SK-N-SH treated with all-trans-retinoic acid at 6 μM for 48 hours (cell line): ENCODE measurements at regions not wholly inside any gene's neighbourhood (a gene's known extent, or its start where the extent isn't known, plus 50 kb on each side); places are given as distances from the start of the nearest gene placed in this dataset.
"Not testable (repeated sequence)": the region's sequence is repeated elsewhere in the genome, so short reads cannot be mapped to it uniquely, and the experiment has no call there.

Experiments
- ATAC-seq: fragments of 200-7000 bp; cut with Tn5 transposase; 3 replicates; pipeline ENCODE4 v1.9.1; 2020; ENCODE audit warnings: mild to moderate bottlenecking, moderate library complexity
- ARNTL ChIP-seq: fragments of 450-650 bp; formaldehyde crosslinking; IDR thresholded peaks from 2 replicates; pipeline ENCODE4 v1.5.0; 2020; ENCODE audit warnings: low read depth, mild to moderate bottlenecking, moderate library complexity, borderline replicate concordance
- BACH2 ChIP-seq: fragments of 250-450 bp; sonication (Bioruptor Pico); IDR thresholded peaks from 2 replicates; pipeline ENCODE4 v1.9.0; 2021; ENCODE audit warnings: mild to moderate bottlenecking, borderline replicate concordance
- CREB5 ChIP-seq: fragments of 250-450 bp; sonication (Bioruptor Pico); IDR thresholded peaks from 2 replicates; pipeline ENCODE4 v1.5.1; 2020; ENCODE audit warnings: low read depth, mild to moderate bottlenecking, moderate library complexity
- CSDC2 ChIP-seq: fragments of 250-450 bp; sonication (Bioruptor Pico); IDR thresholded peaks from 2 replicates; pipeline ENCODE4 v1.5.0; 2020; ENCODE audit warnings: mild to moderate bottlenecking, moderate library complexity
- CSRNP3 ChIP-seq: fragments of 250-450 bp; sonication (Bioruptor Pico); IDR thresholded peaks from 2 replicates; pipeline ENCODE4 v1.5.1; 2021; ENCODE audit warnings: mild to moderate bottlenecking, moderate library complexity
- ESRRG ChIP-seq: fragments of 250-450 bp; sonication (Bioruptor Pico); IDR thresholded peaks from 2 replicates; pipeline ENCODE4 v1.6.1; 2021; ENCODE audit warnings: mild to moderate bottlenecking
- GLIS3 ChIP-seq: fragments of 250-450 bp; sonication (Bioruptor Pico); IDR thresholded peaks from 2 replicates; pipeline ENCODE4 v1.5.0; 2020; ENCODE audit warnings: mild to moderate bottlenecking, moderate library complexity
- ISL1 ChIP-seq: fragments of 250-450 bp; sonication (Bioruptor Pico); IDR thresholded peaks from 2 replicates; pipeline ENCODE4 v2.1.2; 2022; ENCODE audit warnings: mild to moderate bottlenecking, moderate library complexity
- OSR1 ChIP-seq: fragments of 250-450 bp; sonication (Bioruptor Pico); IDR thresholded peaks from 2 replicates; pipeline ENCODE4 v1.8.0; 2022; ENCODE audit warnings: moderate library complexity, mild to moderate bottlenecking, inconsistent platforms
- POU6F1 ChIP-seq: fragments of 250-450 bp; sonication (Bioruptor Pico); IDR thresholded peaks from 2 replicates; pipeline ENCODE4 v1.8.0; 2021; ENCODE audit warnings: low read depth, mild to moderate bottlenecking, moderate library complexity, borderline replicate concordance
- PPARA ChIP-seq: fragments of 250-450 bp; sonication (Bioruptor Pico); IDR thresholded peaks from 2 replicates; pipeline ENCODE4 v1.5.0; 2020; ENCODE audit warnings: mild to moderate bottlenecking, borderline replicate concordance
- RARB ChIP-seq: fragments of 250-450 bp; sonication (Bioruptor Pico); IDR thresholded peaks from 2 replicates; pipeline ENCODE4 v1.8.0; 2021; ENCODE audit warnings: mild to moderate bottlenecking, moderate library complexity
- TCF4 ChIP-seq: fragments of 250-450 bp; sonication (Bioruptor Pico); IDR thresholded peaks from 2 replicates; pipeline ENCODE4 v1.8.0; 2021; ENCODE audit warnings: mild to moderate bottlenecking, moderate library complexity, borderline replicate concordance
- TSHZ2 ChIP-seq: fragments of 250-450 bp; sonication (Bioruptor Pico); IDR thresholded peaks from 2 replicates; pipeline ENCODE4 v1.5.0; 2020; ENCODE audit warnings: mild to moderate bottlenecking, moderate library complexity
- ZC3H10 ChIP-seq: fragments of 250-450 bp; sonication (Bioruptor Pico); IDR thresholded peaks from 2 replicates; pipeline ENCODE4 v1.5.1; 2021; ENCODE audit warnings: mild to moderate bottlenecking, moderate library complexity
- ZFP3 ChIP-seq: fragments of 250-450 bp; sonication (Bioruptor Pico); IDR thresholded peaks from 2 replicates; pipeline ENCODE4 v1.5.0; 2020; ENCODE audit warnings: mild to moderate bottlenecking, moderate library complexity
- ZFP30 ChIP-seq: fragments of 450-650 bp; formaldehyde crosslinking; IDR thresholded peaks from 2 replicates; pipeline ENCODE4 v1.5.0; 2022; ENCODE audit warnings: mild to moderate bottlenecking, moderate library complexity
- ZNF565 ChIP-seq: fragments of 450-650 bp; formaldehyde crosslinking; conservative IDR thresholded peaks from 2 replicates; pipeline ENCODE4 v1.5.0; 2020; ENCODE audit warnings: low read depth, mild to moderate bottlenecking, moderate library complexity
- ZNF70 ChIP-seq: fragments of 450-650 bp; formaldehyde crosslinking; IDR thresholded peaks from 2 replicates; pipeline ENCODE4 v1.5.0; 2020; ENCODE audit warnings: mild to moderate bottlenecking, moderate library complexity
- ZNF8 ChIP-seq: fragments of 450-650 bp; formaldehyde crosslinking; IDR thresholded peaks from 2 replicates; pipeline ENCODE4 v1.5.0; 2020; ENCODE audit warnings: mild to moderate bottlenecking, moderate library complexity

GRCh38 chr20:18876394-18876793, 62.8 kb downstream of the SCP2D1 start:
- not testable (repeated sequence) for ATAC-seq

- TF ChIP-seq PPARA (CRISPR knock-in tag) (no peak), CSDC2 (no peak), OSR1 (CRISPR knock-in tag) (no peak), ZC3H10 (CRISPR knock-in tag) (no peak), ISL1 (CRISPR knock-in tag) (no peak), ZFP3 (CRISPR knock-in tag) (no peak), ZNF565 (no peak), ESRRG (CRISPR knock-in tag) (no peak), GLIS3 (no peak), TSHZ2 (CRISPR knock-in tag) (no peak), POU6F1 (CRISPR knock-in tag) (no peak), ARNTL (no peak), RARB (no peak)
- no peak for ATAC-seq
Observed at GRCh38 chr20:18879262-18879661, 65.7 kb downstream of the SCP2D1 start.

- no peak for TF ChIP-seq ISL1 (CRISPR knock-in tag)
- TF ChIP-seq TCF4, result no peak
- no peak for TF ChIP-seq RARB
- no peak for TF ChIP-seq ARNTL
- TF ChIP-seq ZNF8 (CRISPR knock-in tag), result no peak
- TF ChIP-seq POU6F1 (CRISPR knock-in tag), result no peak
- TF ChIP-seq BACH2 (CRISPR knock-in tag), result no peak
- TF ChIP-seq ZNF565, result no peak
- TF ChIP-seq TSHZ2 (CRISPR knock-in tag), result no peak
- no peak for TF ChIP-seq ZC3H10 (CRISPR knock-in tag)
Observed at GRCh38 chr20:18886756-18887155, 73.2 kb downstream of the SCP2D1 start.

GRCh38 chr20:18901980-18902737, 88.6 kb downstream of the SCP2D1 start:
- ATAC-seq, result no peak
- TF ChIP-seq ARNTL (no peak), ESRRG (CRISPR knock-in tag) (no peak), CSRNP3 (CRISPR knock-in tag) (no peak), CREB5 (no peak), OSR1 (CRISPR knock-in tag) (no peak), ZNF70 (CRISPR knock-in tag) (no peak), PPARA (CRISPR knock-in tag) (no peak), ZFP30 (CRISPR knock-in tag) (no peak), POU6F1 (CRISPR knock-in tag) (no peak), RARB (no peak), ZFP3 (CRISPR knock-in tag) (no peak), CSDC2 (no peak), GLIS3 (no peak), ISL1 (CRISPR knock-in tag) (no peak), ZC3H10 (CRISPR knock-in tag) (no peak)

More at GRCh38 chr20:18886756-18887155, 73.2 kb downstream of the SCP2D1 start:
- ATAC-seq, result no peak
